Upper lobe of left lung (tissue), 4 donors: ENCODE measurements at regions not wholly inside any gene's neighbourhood (a gene's known extent, or its start where the extent isn't known, plus 50 kb on each side); places are given as distances from the start of the nearest gene placed in this dataset.

Source experiments
- EP300 ChIP-seq, 4 donors: sonication (generic); formaldehyde crosslinking; IDR thresholded peaks; one replicate each; pipeline ENCODE4 v1.5.1; 2017; ENCODE audit warnings: antibody characterized with exemption in 4 of 4, control low read depth in 2 of 4
- POLR2A ChIP-seq, 4 donors: fragments of 450-650 bp; IDR thresholded peaks; one replicate each; pipeline ENCODE4 v1.5.1; 2016 to 2017; ENCODE audit warnings: antibody characterized with exemption in 4 of 4, mild to moderate bottlenecking in 2 of 4
- POLR2AphosphoS5 ChIP-seq, 2 donors: sonication (generic); formaldehyde crosslinking; IDR thresholded peaks; one replicate each; pipeline ENCODE4 v1.5.1; 2017; ENCODE audit warnings: antibody characterized with exemption in 2 of 2
- TF ChIP-seq, protein P1 (sequence below), 6 experiments: fragments of 450-650 bp in 4 of 6; fragments of 200-600 bp in 2 of 6; sonication (generic) in 2 of 6; IDR thresholded peaks; one replicate each; pipeline ENCODE4 v1.5.1; 2016 to 2019; ENCODE audit warnings: antibody characterized with exemption in 6 of 6

DNA sequence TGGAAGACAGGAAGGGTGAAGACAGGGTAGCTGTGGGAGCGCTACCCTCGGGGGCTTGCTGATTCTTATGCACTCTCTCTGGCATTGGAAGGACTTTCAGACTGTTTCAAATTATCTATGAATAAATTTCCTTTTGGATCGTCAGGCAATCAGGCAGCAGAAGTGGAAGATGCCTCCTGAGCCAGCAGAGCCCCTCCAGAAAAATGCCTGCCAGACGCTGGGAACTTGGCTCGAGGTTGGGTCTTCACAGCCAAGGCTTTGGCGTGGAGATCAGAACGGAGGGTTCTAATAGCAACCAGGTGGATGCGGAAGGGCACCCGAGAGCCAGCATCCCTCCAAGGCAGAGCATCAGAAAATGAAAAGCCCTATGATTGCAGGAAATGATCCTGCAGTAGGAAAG lies 119.2 kb upstream of the RFLNA start:
- TF ChIP-seq POLR2A (IDR thresholded peaks at IDR 0.05) (no peak), POLR2AphosphoS5 (IDR thresholded peaks at IDR 0.05) (no peak), EP300 (IDR thresholded peaks at IDR 0.05) (no peak)
- TF ChIP-seq, protein P1, sequence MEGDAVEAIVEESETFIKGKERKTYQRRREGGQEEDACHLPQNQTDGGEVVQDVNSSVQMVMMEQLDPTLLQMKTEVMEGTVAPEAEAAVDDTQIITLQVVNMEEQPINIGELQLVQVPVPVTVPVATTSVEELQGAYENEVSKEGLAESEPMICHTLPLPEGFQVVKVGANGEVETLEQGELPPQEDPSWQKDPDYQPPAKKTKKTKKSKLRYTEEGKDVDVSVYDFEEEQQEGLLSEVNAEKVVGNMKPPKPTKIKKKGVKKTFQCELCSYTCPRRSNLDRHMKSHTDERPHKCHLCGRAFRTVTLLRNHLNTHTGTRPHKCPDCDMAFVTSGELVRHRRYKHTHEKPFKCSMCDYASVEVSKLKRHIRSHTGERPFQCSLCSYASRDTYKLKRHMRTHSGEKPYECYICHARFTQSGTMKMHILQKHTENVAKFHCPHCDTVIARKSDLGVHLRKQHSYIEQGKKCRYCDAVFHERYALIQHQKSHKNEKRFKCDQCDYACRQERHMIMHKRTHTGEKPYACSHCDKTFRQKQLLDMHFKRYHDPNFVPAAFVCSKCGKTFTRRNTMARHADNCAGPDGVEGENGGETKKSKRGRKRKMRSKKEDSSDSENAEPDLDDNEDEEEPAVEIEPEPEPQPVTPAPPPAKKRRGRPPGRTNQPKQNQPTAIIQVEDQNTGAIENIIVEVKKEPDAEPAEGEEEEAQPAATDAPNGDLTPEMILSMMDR (IDR thresholded peaks at IDR 0.05): no peak
